ENCODE measurements at regions not wholly inside any gene's neighbourhood (a gene's known extent, or its start where the extent isn't known, plus 50 kb on each side); places are given as distances from the start of the nearest gene placed in this dataset.

- DNase-seq (ENCODE audit: low read depth in 2 of 2), result no peak
These were observed 248.3 kb downstream of the LY86 start for GRCh38 chr6:6836609-6837406.

GRCh38 chr6:6837541-6838080 is 249.1 kb downstream of the LY86 start:
- DNase-seq (ENCODE audit: low read depth in 2 of 2), result no peak

DNA sequence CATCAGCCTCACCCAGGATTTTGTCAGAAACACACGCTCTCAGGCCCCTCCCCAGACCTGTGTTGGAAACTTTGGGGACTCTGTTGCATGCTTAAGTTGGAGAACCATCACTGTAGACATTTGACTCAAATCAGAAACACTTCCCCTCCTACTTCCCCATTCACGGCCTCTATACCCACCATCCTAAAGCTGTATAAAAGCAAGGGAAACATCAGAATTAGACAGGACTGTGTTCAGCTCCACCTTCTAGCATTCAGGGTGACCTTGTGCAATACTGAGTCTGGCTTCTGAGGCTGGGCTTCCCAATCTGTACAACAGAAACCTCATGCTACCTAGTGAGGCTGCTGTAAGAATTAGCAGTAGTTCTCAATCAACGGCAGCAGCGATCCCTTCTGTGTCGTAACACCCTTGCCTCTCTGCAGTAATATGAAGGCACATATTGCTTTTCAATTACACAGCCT is 252.3 kb downstream of the LY86 start:
- no peak for DNase-seq (ENCODE audit: low read depth in 2 of 2)

GRCh38 chr6:6841571-6841970 is 253.1 kb downstream of the LY86 start:
- no peak for DNase-seq (ENCODE audit: low read depth in 2 of 2)

DNA sequence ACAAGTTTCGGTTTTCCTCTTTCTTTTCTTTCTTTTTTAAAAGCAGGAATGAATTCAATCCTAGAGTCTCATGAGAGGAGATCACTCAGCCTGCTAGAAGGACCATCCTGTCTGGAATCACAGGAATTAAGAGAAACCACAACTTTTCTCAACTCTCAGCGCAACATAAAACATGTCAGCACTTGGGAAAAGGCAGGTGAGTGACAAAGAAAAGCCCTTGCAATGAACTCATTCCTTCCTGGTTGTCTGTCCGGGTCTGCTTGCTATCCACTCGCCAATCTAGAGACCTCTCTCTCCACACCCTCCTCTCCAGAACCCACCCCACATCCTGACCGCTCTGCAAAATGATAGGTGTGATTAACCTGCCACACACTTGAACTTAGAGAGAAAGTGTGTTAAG is 253.8 kb downstream of the LY86 start:
- DNase-seq (ENCODE audit: low read depth in 2 of 2), result no peak

DNA sequence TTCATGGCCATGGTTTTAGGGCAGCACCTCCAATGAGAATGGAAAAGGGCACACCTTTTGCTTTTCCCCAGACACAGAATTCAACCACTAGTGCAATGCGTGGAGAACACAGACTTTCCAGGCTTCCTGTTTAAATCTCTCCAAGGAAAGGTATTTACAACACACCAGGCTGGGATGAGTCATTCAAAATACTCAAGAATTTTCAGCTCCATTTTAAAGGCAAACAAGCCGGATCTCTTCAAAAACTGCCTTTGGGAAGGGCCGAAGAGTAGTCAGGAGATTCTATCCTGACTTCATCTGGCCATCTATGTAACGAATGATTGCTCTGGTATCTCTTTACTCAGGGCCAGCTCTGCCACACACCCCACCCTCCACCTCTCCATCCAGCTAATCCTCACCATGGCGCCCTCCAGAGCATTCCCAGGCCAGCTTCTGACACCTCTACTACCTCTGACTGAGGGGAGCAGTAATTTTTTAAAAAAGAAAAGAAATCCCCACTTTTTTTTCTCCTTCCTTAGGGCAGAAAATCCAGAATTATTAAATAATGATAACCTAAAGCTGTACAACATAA is 254.6 kb downstream of the LY86 start:
- DNase-seq (ENCODE audit: low read depth in 2 of 2), result peak in 1 of 2 donors; percentile 22

GRCh38 chr6:6843777-6844176 is 255.3 kb downstream of the LY86 start:
- no peak for DNase-seq (ENCODE audit: low read depth in 2 of 2)

DNA sequence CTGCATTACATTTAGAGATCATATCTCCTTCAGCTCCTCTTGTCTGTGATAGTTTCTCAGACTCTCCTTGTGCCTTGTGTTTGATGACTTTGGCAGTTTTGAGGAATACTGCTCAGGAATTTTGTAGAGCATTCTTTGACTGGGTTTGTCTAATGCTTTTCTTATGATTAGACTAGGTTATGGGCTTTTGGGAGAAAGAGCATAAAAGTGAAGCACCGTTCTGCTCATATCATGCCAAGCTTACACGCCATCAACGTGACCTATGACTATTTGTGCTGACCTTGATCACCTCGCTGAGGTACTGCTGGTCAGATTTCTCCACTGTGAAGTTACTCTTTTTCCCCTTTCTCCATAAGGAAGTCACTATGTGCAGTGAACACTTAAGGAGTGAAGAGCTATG is 256.0 kb downstream of the LY86 start:
- DNase-seq (ENCODE audit: low read depth in 2 of 2), result no peak

DNA sequence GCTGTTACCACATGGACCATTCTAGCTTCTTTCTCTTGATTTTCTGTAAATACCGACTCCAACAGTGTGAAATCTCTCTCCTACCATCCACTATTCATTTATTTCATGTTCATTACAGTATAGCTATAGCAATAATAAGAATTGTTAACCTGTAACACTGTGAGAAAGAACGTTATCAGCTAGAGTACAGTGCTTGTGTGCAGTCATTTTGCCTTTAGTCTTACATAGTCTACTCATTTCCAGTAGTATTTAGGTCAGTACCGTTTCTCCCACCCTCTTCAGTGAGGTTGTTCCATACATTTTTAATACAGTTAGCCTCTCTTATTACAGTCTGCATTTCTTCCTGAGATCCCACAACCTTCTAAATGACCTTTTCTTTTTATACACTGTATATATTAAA is 257.1 kb downstream of the LY86 start:
- DNase-seq (ENCODE audit: low read depth in 2 of 2), result no peak

GRCh38 chr6:6847591-6847990 is 259.1 kb downstream of the LY86 start:
- no peak for DNase-seq (ENCODE audit: low read depth in 2 of 2)

GRCh38 chr6:6851059-6851948 is 256.5 kb upstream of the RREB1 start:
- peak; percentile 61 to 92 for DNase-seq (ENCODE audit: low read depth in 2 of 2)

GRCh38 chr6:6851949-6852261 is 255.9 kb upstream of the RREB1 start:
- DNase-seq (ENCODE audit: low read depth in 2 of 2), result no peak

GRCh38 chr6:6856538-6857523 is 250.9 kb upstream of the RREB1 start:
- DNase-seq (ENCODE audit: low read depth in 2 of 2), result peak in 1 of 2 donors; percentile 76

DNA sequence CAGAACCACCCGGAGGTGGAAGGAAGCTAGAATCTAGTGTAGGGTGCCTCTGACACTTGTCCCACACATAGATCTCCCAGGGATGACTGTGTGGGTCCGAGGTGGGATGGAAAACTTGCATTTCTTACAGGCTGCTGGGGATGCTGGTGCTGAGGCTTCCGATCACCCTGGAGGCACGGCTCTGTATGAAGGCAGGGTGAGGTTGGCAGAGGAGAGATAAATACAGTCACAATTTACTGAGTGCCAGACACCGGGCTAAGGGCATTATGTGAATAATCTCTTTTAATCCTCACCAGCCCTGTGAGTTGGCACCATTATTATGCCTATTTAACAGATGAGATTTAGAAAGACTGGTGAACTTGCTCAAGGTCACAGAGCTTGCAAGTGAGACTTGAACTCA is 250.2 kb upstream of the RREB1 start:
- DNase-seq (ENCODE audit: low read depth in 2 of 2), result no peak

GRCh38 chr6:6858533-6858982 is 249.2 kb upstream of the RREB1 start:
- no peak for DNase-seq (ENCODE audit: low read depth in 2 of 2)

GRCh38 chr6:6859105-6859504 is 248.7 kb upstream of the RREB1 start:
- DNase-seq (ENCODE audit: low read depth in 2 of 2), result no peak

GRCh38 chr6:6859722-6860121 is 248.0 kb upstream of the RREB1 start:
- DNase-seq (ENCODE audit: low read depth in 2 of 2), result no peak

- DNase-seq (ENCODE audit: low read depth in 2 of 2), result no peak
These were observed 246.9 kb upstream of the RREB1 start for GRCh38 chr6:6860863-6861262.

DNA sequence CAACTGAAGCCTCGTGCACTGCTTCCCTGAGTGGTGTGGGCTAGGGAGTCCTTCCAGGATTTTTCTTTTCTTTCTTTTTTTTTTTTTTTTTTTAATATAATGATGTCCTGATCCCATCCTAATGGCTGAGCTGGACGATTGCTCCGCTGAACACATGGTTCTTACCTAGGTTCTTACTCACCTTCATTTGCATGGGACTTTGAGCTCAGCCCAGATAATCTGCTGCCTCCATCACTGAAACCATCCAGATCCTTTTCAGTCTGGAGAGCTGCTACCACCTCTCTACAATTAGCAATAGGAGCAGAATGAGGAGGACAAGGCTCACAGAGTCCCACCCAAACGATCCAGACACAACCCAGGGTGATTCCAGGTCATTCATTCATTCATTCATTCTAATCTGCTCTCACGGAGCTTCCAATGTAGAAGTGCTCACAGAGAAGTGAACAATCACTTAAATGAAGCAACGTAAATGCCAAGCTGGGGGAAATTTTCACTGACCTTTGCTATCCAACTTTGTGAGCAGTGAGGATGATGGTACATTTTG is 246.3 kb upstream of the RREB1 start:
- no peak for DNase-seq (ENCODE audit: low read depth in 2 of 2)

DNA sequence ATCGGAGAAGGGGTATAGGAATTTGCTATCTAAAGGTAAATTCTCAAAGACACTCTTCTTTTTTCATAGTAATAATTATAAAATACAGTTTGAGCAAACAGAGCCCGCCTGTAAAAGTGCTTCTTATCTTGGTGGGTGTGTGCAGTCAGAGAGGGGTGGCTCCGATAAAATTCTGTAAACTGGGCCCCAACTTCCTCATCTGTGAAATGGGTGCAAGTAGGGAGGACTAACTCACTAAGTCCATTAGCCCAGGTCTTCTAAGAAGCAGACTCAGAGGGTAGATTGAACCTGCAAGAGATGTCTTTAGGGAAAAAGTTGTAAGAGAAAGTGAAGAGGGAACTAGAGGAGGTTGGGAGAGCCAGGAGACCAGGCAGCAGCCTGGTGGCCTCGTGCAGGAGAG is 245.8 kb upstream of the RREB1 start:
- no peak for DNase-seq (ENCODE audit: low read depth in 2 of 2)
